Muscle layer of colon (tissue), 2 donors: ENCODE measurements at regions not wholly inside any gene's neighbourhood (a gene's known extent, or its start where the extent isn't known, plus 50 kb on each side); places are given as distances from the start of the nearest gene placed in this dataset.
"Not testable (repeated sequence)": the region's sequence is repeated elsewhere in the genome, so short reads cannot be mapped to it uniquely, and the experiment has no call there.

ENCODE experiments used
- H3K27ac ChIP-seq: one replicate; pipeline ENCODE4 v1.7.0; 2013; ENCODE audit warnings: low read depth, mild to moderate bottlenecking, low read length, moderate library complexity
- H3K27me3 ChIP-seq, 2 donors: one replicate each; pipeline ENCODE4 v1.7.0; 2013; ENCODE audit warnings: low read length in 2 of 2, mild to moderate bottlenecking in 2 of 2; ENCODE audit not compliant: insufficient read depth in 2 of 2, control insufficient read depth in 1 of 2
- H3K36me3 ChIP-seq: one replicate; pipeline ENCODE4 v1.7.0; 2013; ENCODE audit warnings: mild to moderate bottlenecking, low read length; ENCODE audit not compliant: insufficient read depth
- H3K4me1 ChIP-seq: one replicate; pipeline ENCODE4 v1.7.0; 2013; ENCODE audit warnings: mild to moderate bottlenecking, low read length; ENCODE audit not compliant: insufficient read depth
- H3K4me3 ChIP-seq, 2 donors: one replicate each; pipeline ENCODE4 v1.7.0; 2013; ENCODE audit warnings: low read length in 2 of 2, low read depth in 1 of 2, mild to moderate bottlenecking in 1 of 2, moderate library complexity in 1 of 2
- H3K9ac ChIP-seq: one replicate; pipeline ENCODE4 v1.7.0; 2013; ENCODE audit warnings: low read length
- H3K9me3 ChIP-seq: one replicate; pipeline ENCODE4 v1.7.0; 2013; ENCODE audit warnings: mild to moderate bottlenecking, low read length
- donor health status: abdominal sarcoma.
- donor health status: Adenocarcinoma of cecum.

DNA sequence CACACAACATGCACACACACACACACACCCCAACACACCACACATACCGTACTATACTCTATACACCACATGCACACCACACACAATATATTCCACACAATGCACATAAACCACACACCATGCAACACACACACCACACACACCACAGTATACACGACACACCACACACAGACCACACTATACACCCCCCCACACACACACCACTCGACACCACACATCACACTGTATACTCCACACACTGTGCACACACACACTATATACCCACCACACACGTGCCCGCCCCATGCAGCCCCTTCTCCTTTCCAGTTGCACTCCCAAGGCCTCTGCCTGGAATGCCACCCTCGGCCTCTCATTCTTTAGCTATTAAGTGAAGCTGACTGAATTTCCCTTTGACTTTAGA, 148.2 kb upstream of the NOCT start:
- H3K27me3 ChIP-seq, result no peaks in the 10 kb centered on the region
- no peak overlapping the region for H3K9ac ChIP-seq
- H3K4me1 ChIP-seq, result no peaks in the 10 kb centered on the region
- H3K27ac ChIP-seq, result no peak overlapping the region
- H3K36me3 ChIP-seq, result no peaks in the 10 kb centered on the region
- no peak overlapping the region for H3K4me3 ChIP-seq
- no peaks in the 10 kb centered on the region for H3K9me3 ChIP-seq

DNA sequence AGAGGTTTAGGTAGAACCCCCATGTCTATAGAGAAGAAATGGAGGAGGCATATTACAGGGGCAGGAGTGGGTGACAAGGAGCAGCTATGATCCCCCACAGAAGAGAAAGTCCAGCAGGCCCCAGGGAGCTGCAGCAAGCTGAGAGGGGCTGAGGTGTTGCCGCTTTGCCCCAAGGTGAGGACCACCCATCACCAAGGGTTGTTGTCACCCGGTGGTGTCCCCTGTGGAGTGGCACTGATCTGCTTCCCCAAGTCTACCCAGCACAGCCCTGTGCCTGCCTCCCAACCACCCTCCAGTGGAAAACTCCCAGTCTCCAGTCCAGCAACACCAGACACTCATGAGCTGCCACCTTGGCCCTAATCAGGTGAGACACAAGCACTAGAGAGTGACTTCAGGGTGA, 149.3 kb upstream of the NOCT start:
- no peak overlapping the region for H3K9ac ChIP-seq

DNA sequence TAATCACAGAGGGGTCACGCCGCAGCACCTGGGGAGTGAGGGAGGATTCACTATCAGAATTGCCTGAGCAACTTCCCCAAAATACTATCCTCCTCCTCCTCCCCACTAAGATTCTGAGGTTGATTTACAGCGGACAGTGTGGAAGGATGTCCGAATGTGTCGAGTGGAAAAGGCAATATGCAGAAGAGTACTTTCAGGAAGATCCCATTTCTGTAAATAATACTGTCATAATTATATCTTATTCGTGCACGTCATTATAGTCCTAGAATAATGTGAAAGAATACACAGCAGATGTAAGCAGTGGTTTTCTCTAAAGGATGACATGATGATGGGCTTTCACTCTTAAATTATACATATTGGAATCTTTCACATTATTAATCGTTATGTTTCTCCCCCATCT, 149.8 kb upstream of the NOCT start:
- H3K4me3 ChIP-seq, result no peak overlapping the region

More for the DNA sequence above, 149.3 kb upstream of the NOCT start:
- Histone ChIP-seq H3K4me3 (no peak overlapping the region), H3K27ac (no peak overlapping the region), H3K9me3 (no peaks in the 10 kb centered on the region), H3K27me3 (no peaks in the 10 kb centered on the region), H3K36me3 (no peaks in the 10 kb centered on the region), H3K4me1 (no peaks in the 10 kb centered on the region)

DNA sequence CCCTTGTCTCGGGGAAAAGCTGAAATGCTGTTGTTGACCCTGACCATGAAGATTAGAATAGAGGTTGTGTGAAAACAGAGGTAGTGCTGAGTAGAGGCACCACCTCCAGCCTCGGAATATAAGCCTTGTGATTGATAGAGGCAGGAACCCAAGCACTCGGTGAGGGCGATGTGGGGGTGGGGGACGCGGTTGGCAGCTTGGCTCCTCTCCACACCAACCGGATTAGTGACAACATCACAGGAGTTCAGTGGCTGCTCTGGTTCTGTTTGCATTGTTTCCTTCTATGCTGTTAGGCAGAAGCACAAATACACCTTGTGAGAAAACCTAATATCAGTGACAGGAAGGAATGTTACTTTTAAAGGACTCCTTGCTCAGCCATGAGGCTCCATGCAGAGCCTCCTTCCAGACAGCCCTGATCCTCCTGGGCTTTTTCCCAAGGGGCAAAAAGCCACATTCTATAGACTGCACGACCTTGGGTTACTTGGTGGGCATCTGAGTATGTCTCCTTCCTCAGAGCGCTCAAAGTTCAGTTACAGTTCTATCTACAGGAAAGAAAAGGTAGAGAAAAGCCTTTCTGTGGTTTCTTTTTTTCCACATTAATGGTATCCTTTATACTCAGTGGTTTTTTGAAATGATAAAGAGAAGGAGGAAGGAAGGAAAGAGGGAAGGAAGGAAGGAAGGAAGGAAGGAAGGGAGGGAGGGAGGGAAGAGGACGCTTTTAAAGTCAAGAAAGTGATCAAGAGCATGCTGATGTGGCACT, 150.4 kb upstream of the NOCT start:
- no peak overlapping the region for H3K27ac ChIP-seq
- no peaks in the 10 kb centered on the region for H3K9me3 ChIP-seq
- no peaks in the 10 kb centered on the region for H3K4me1 ChIP-seq
- no peak overlapping the region for H3K4me3 ChIP-seq
- H3K9ac ChIP-seq, result no peak overlapping the region
- H3K36me3 ChIP-seq, result no peaks in the 10 kb centered on the region
- H3K27me3 ChIP-seq, result no peaks in the 10 kb centered on the region

More for the DNA sequence above, 149.8 kb upstream of the NOCT start:
- Histone ChIP-seq H3K27ac (no peak overlapping the region), H3K4me1 (no peaks in the 10 kb centered on the region), H3K36me3 (no peaks in the 10 kb centered on the region), H3K9ac (no peak overlapping the region), H3K9me3 (no peaks in the 10 kb centered on the region), H3K27me3 (no peaks in the 10 kb centered on the region)

DNA sequence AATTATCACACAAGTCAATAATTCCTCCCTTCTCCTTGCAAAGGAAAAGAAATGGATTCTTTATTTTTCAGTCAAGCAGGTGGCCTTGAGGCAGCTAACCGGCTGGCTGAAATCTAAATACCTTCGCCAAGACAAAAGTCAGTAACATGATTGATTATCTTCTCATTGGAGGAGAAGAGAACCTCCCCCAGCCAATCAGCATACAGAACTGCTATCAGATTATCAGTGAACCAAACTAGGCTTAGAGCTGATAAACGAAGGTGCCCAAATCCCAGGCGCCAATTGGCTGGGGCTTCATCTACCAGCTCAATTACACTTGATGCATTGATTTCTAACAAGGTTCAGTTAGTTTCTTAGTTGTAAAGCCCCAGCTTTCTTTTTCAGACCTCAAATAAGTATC, 152.4 kb upstream of the NOCT start:
- H3K27me3 ChIP-seq, result no peaks in the 10 kb centered on the region
- H3K9ac ChIP-seq, result no peak overlapping the region
- no peaks in the 10 kb centered on the region for H3K9me3 ChIP-seq
- H3K4me1 ChIP-seq, result no peaks in the 10 kb centered on the region
- H3K36me3 ChIP-seq, result no peaks in the 10 kb centered on the region
- H3K4me3 ChIP-seq, result no peak overlapping the region
- H3K27ac ChIP-seq, result no peak overlapping the region

DNA sequence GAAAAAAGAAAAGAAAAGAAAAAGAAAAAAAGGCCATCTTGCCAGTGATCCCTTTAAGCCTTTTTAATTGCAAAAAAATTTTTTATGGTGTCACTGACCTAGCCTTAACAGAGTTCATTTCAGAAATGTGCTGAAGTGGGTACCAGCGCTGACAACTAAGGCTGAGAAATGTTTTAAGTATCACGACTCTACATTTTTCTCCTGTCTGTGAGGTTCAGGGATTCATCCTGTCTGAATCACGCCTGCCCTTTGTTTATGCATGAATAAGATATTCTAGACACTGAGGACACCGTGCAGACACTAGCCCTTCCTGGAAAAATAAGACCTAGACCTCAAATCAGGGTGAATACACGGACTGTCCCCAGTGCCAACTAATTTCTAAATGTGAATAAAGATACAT, 154.4 kb upstream of the NOCT start:
- no peak overlapping the region for H3K4me3 ChIP-seq
- H3K9me3 ChIP-seq, result no peaks in the 10 kb centered on the region
- H3K9ac ChIP-seq, result no peak overlapping the region
- no peaks in the 10 kb centered on the region for H3K4me1 ChIP-seq
- no peak overlapping the region for H3K27ac ChIP-seq
- H3K36me3 ChIP-seq, result no peaks in the 10 kb centered on the region
- H3K27me3 ChIP-seq, result no peaks in the 10 kb centered on the region

DNA sequence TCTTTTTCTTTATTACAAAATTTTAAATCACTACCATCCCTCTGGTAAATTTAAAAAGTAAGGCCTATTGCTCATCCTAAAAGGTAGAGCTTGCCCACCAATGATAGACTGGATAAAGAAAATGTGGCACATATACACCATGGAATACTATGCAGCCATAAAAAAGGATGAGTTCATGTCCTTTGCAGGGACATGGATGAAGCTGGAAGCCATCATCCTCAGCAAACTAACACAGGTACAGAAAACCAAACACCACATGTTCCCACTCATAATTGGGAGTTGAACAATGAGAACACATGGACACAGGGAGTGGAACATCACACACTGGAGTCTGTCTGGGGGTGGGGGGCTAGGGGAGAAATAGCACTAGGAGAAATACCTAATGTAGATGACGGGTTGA, 155.2 kb upstream of the NOCT start:
- not testable (repeated sequence) for H3K4me3 ChIP-seq, H3K27me3 ChIP-seq, H3K9ac ChIP-seq, H3K4me1 ChIP-seq, H3K27ac ChIP-seq, H3K9me3 ChIP-seq, H3K36me3 ChIP-seq

DNA sequence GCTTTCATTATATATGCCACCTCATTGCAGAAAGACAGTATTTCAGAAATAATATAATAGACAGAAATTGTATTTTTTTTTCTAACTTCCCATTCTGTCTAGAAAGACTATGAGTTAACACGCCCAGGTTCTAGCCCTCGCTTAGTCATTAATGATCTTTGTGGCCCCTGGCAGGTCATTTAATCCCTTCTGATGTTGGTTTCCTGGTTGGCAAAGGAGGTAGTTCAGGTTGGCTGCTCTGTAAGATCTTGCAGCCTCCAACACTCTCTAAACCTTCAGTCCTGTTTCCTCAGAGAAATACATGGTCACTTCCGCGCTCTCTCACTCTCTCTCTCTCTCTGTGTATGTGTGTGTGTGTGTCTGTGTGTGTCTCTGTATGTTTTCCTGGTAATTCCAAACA, 156.3 kb upstream of the NOCT start:
- Histone ChIP-seq H3K9ac (no peak overlapping the region), H3K36me3 (no peaks in the 10 kb centered on the region), H3K9me3 (no peaks in the 10 kb centered on the region), H3K27me3 (no peaks in the 10 kb centered on the region), H3K4me1 (no peaks in the 10 kb centered on the region), H3K27ac (no peak overlapping the region), H3K4me3 (no peak overlapping the region)

DNA sequence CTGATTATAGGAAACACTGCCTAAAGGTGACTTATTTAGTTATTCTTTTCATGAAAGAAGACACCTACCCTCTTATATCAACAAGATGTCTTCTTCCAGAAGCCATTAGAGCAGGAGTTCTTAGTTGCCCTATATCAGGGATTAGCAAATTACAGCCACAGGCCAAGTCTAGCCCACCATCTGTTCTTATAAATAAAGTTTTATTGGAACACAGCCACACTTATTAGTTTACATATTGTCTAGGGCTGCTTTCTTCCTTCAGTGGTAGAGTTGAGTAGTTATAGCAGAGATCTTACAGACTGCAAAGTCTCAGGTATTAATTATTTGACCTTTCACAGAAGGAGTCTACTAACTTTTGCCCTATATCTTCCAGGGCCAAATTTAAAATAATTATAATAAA, 157.2 kb upstream of the NOCT start:
- Histone ChIP-seq H3K4me3 (no peak overlapping the region), H3K9me3 (no peaks in the 10 kb centered on the region), H3K36me3 (no peaks in the 10 kb centered on the region), H3K27ac (no peak overlapping the region), H3K4me1 (no peaks in the 10 kb centered on the region), H3K27me3 (no peaks in the 10 kb centered on the region), H3K9ac (no peak overlapping the region)

DNA sequence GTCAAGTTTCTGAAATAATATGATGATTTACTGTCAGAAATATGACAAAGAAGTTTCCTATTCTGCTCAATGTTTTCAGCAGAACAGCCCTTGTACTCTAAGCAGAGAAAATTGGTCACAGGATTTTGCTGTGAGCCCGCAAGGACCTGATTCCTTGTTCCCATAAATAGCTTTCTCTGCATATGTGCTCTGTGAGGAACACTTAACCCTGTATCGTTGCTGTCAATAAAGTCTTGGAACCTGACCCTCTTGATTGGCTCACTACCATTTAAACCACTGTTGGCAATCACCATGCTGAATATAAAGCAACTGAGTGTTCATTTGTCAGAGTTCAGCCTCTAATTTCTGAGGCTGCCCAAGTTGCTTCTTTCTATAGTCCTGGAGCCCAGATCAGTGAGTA, 158.2 kb upstream of the NOCT start:
- Histone ChIP-seq H3K36me3 (no peaks in the 10 kb centered on the region), H3K27me3 (no peaks in the 10 kb centered on the region), H3K9me3 (no peaks in the 10 kb centered on the region), H3K4me1 (no peaks in the 10 kb centered on the region), H3K27ac (no peak overlapping the region), H3K4me3 (no peak overlapping the region), H3K9ac (no peak overlapping the region)

DNA sequence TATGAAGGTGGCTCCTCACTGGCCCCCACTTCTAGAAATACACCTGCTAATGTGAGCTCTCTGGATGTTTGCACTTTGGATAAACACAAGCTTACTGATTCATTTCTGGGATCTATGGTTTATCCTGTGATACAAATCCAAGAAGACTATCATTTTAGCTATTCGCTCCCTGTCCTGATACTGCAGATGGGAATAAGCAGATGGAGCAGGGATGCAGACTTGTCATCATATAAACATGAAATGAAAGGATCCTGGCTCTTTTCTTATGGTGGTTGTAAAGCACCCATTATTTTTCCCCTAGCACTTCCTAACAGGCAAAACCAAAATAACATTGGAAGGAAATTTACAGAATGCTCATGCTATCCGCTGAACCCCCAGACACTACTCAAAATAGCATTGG, 162.9 kb upstream of the NOCT start:
- no peaks in the 10 kb centered on the region for H3K36me3 ChIP-seq
- no peak overlapping the region for H3K27ac ChIP-seq
- no peaks in the 10 kb centered on the region for H3K4me1 ChIP-seq
- H3K9me3 ChIP-seq, result no peaks in the 10 kb centered on the region
- no peak overlapping the region for H3K4me3 ChIP-seq
- H3K27me3 ChIP-seq, result no peaks in the 10 kb centered on the region
- H3K9ac ChIP-seq, result no peak overlapping the region
